ENCODE measurements at regions not wholly inside any gene's neighbourhood (a gene's known extent, or its start where the extent isn't known, plus 50 kb on each side); places are given as distances from the start of the nearest gene placed in this dataset.

- DNase-seq: no peak
Measured at GRCh38 chr13:73748404-73748803, 385.8 kb downstream of the KLF12 start.

DNA sequence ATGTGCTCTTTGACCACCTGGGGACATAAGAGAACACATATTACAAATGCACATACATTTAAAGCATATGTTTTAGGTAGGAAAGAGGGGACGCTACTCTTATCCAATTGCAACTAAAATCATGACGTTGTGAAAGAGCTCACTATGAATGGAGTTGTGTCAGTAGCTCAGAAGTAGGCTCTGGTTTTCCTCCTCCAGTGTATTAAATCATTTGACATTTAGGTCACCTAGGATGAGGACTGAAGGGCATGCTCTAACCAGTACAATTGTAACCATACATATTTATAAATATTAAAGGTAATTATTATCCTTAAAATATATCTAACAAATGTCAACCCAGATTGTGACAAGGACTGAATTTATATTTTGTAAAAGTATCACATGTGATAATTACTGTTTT lies 389.0 kb downstream of the KLF12 start:
- DNase-seq: no peak

- no peak for DNase-seq
Measured at GRCh38 chr13:73742982-73743381, 391.2 kb downstream of the KLF12 start.

GRCh38 chr13:73741742-73742141 lies 392.5 kb downstream of the KLF12 start:
- DNase-seq: no peak

DNA sequence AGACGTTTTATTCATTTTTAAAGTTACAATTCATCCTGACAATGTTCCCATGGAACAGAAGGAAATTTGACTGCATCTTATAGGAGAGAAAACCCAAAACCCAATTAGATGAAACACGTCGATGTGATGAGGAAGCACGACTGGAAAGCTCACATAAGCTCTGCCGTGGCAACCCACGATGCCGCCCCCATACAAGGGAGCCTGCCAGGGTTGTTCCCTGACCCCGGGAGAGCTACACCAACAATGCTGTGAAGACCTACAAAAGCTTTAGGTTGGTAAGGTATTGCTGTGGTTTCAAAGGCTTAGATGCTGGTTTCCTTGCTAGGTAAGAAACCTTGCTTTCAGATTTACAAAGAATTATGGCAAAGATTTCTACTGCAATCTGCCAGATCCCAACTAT lies 393.1 kb downstream of the KLF12 start:
- DNase-seq: no peak

GRCh38 chr13:73740666-73741065 lies 393.5 kb downstream of the KLF12 start:
- no peak for DNase-seq

DNA sequence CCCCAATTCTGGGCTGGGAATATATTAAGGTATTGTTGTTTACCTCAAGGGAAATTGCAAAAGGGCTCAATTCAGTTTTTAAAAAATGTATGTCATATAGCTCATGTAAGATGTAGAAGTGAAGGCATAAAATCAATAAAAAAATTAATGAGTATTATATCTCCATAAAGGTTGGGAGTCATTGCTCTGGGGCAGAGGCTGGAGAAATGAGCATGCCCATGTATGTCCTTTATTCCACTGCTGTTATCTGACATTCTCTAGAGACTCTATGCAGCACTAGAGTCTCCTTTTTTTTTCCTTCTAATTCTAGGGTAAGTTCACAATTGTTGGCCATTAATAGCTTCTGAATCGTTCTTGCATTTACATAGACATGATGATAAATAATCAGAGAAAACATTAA lies 394.8 kb downstream of the KLF12 start:
- DNase-seq: no peak

DNA sequence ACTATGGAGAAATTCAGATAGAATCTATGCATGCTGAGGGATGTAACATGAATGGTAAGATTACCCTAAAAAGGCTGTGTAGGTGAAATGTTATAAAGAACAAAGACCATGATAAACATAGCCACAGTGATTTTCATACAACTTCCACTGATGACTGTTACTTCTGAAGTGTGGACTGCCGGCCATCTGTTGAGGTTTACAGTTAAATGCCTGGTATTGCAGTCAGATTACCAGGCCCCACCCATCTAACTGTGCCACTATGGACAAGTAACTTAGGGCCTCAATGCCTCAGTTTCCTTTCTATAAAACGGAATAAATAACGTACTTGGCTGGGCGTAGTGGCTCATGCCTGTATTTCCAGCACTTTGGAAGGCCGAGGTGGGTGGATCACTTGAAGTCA lies 395.6 kb downstream of the KLF12 start:
- DNase-seq: no peak

DNA sequence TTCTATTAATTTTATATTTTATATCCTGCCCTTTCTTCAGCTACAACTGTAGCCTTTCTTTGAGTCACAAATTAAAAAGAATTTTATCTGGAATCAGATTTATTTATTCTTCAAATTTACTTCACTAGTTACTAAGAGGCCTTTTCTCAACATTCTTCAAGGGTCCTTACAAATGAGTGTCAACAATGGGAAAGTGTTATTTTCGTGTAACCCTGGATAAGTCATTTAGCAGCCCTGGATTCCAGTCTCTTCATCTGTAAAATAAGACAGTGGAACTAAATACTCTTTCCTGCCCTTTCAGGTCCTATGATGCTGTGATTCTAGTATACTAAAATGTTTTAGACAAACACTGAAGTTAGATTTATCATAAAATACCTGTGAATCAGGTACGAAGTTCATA lies 397.0 kb downstream of the KLF12 start:
- DNase-seq: no peak

DNA sequence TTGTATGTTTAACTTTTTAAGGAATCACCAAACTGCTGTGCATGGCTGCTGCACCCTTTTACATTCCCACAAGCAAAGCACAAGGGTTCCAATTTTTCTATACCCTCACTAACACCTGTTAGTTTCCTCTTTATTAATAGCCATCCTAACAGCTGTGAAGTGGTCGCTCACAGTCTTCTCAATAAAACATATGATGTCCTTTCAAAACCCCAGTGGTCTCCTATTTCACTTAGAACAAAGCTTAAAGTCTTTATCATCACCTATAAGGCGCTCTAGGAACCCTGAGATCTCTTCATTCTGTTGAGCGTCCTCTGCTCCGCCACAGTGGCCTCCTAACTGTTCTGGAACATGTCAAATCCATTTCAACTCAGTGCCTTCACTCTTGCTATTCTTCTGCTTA lies 400.5 kb downstream of the KLF12 start:
- no peak for DNase-seq

DNA sequence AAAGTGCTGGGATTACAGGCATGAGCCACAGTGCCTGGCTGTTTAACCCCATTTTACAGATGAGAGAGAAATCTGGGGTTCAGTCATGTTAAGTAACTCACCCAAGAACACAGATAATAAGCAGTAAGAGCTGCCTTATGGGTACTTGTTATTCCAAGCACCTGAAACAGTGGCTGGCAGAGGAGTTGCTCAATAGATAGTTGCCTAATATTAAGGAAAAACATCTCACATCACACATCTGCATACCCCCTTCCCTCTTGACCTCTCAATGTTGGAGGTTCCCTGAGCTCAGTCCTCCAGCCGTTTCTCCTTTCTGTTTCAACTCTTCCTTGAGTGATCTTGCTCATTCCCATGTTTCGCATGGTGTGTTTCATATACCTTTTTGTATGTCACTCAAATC lies 401.9 kb downstream of the KLF12 start:
- no peak for DNase-seq

GRCh38 chr13:73731564-73731963 lies 402.6 kb downstream of the KLF12 start:
- DNase-seq: no peak

GRCh38 chr13:73730014-73730413 lies 404.2 kb downstream of the KLF12 start:
- DNase-seq: no peak

DNA sequence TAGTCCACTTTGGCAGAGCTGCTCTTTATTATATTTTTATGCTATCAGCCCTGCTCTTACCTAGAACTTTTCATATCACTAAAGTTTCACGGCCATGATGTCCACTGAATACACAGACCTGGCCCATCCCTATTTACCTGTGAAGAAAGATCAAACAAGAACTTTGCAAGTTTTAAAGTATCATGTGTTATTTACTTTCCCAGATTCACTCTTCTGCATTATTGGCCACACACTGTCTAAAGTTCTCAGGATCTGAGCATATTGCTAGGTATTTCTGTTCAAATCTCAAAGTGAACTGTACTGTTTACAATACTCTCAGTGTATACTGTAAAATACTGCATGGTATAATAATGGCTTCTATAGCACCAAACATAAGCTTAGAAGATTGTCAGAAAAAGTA lies 405.2 kb downstream of the KLF12 start:
- no peak for DNase-seq

- DNase-seq: no peak
Measured at GRCh38 chr13:73722120-73722519, 412.1 kb downstream of the KLF12 start.

GRCh38 chr13:73721571-73721970 lies 412.6 kb downstream of the KLF12 start:
- no peak for DNase-seq

GRCh38 chr13:73720216-73720840 lies 413.9 kb downstream of the KLF12 start:
- no peak for DNase-seq

GRCh38 chr13:73718246-73718645 lies 416.0 kb downstream of the KLF12 start:
- DNase-seq: no peak

- DNase-seq: no peak
Measured at GRCh38 chr13:73717632-73718031, 416.6 kb downstream of the KLF12 start.

GRCh38 chr13:73715911-73716510 lies 418.2 kb downstream of the KLF12 start:
- DNase-seq: no peak

DNA sequence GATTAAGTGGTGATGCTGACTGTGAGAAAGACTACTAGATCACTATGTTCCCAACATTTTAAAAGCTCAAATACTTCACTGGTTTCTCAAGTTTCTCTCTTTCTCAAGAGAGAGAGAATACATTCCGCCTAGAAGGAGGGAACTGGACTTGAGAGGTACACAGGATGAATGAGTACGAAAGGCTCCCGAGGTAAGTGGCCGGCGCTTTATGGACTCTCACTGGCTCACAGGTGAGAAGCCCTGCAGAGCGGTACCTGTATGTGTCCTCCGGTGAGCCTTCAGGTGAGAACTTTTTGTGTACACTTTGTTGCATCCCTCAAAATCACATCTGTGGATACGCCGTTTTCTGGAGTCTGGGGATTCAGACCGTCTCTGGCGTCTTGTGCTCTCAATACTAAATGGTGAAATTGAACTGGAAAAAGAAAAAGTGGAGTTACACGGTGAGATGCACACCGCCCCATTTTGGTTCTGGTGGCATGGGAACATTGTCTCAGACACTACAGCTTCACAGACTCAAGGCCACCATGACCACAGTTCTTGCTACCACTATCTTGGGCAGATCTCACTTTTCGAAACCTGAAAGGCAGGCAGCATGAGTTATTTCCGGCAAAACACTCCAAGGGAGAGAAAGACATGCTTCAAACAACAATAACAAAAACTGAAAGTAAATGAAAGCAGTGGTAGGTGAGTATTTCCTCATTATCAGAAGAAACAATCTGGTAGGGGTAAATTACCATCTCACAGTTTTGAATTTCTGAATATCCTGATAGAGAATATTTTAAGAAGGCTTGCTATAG lies 418.9 kb downstream of the KLF12 start:
- no peak for DNase-seq

GRCh38 chr13:73714522-73714921 lies 419.7 kb downstream of the KLF12 start:
- no peak for DNase-seq

DNA sequence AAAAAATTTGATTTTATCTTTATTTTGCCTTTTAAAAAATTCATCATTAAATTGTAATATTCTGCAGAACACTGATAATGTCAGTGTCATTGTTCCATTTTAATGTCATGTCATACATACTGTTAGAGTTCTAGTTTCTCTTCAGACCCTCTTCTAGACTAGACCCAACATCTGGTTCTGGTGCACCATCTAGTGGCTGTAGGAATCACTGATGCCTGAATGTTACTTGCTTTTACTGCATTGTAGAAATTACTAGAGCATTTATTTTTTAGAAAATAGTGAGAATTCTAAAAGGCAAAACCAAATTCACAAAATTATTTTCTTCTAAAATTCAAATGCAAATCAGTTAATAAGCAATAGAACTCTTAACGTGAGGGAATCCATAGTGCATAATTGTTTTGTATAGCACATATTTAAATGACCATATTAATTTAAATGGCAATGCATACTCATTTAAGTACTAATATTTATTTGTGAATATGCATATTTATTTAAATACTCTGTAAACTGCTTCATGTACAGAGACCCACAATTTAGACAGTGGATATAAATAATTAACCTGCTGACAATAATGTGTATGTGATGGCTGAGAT lies 425.7 kb downstream of the KLF12 start:
- peak; percentile 67 for DNase-seq
